GM19240 (cell line): ENCODE measurements at regions not wholly inside any gene's neighbourhood (a gene's known extent, or its start where the extent isn't known, plus 50 kb on each side); places are given as distances from the start of the nearest gene placed in this dataset.
"Not testable (repeated sequence)": the region's sequence is repeated elsewhere in the genome, so short reads cannot be mapped to it uniquely, and the experiment has no call there.

Experiments
- DNase-seq: peaks from one replicate; pipeline ENCODE4 v3.0.0; 2011; ENCODE audit warnings: low spot score; ENCODE audit not compliant: insufficient read length

DNA sequence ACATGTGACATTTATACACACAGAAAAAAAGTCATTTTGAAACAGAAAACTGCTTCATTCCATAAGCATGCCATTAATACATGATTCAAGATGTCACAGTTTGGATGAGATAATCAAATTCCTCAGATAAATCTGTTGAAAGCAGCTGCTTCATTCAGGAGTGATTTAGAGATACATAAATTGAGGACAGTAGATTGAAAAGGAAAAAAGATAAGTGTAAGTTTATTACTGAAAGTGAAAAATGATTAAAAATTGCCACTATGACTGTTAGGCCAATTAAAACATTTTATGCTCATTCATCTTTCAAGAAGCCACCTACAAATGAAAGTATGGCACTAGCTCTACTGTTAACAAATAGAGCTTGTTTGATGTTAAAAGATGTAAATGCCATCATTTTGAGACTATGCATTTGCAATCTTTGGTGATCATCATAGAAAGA, 136.9 kb upstream of the CDK6 start:
- no peak for DNase-seq

DNA sequence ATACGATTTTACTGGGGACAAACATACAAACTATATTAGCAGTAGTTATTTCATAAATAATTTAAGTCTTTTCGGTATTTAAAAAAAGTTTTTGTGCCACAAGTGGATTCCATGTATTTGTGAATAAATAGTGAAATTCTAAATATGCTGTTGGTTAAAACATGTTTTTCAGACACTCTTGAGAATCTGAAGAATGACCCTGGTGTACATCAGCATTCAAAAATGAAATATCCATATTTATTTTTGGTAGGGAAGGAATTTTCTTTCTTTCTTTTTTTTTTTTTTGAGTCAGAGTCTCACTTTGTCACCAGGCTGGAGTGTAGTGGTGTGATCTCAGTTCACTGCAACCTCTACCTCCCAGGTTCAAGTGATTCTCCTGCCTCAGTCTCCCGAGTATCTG, 136.1 kb upstream of the CDK6 start:
- no peak for DNase-seq

DNA sequence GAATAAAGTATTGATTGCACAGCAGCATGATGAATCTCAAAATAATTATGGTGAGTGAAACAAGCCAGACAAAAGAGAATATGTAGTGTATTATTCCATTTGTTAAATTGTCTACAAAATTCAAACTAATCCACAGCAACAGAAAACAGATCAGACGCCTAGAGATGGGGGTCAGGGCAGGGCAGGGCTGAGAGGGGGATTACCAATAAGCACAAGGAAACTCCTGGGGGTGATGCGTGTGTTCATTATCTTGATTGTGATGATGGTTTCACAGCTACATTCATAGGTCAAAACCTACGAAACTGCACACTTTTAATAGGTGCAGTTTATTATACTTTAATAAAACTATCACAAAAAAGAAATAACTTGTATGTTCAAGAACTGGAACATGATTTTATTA, 132.7 kb upstream of the CDK6 start:
- DNase-seq = no peak

DNA sequence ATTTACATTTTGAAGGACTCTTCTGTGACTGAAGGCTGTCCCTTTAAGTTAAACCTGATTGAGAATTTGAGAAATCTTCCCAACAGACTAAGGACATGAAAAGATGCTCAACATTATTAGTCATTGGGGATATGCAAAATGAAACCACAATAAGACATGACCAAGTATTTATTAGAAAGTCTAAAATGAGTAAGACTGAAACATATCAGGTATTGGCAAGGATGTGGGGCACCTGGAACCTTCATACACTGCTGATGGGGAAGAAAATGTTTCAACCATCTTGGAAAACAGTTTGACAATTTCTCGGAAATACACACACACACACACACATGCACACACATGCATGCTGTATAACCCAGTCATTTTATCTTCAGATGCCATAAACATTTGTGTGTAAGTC, 132.1 kb upstream of the CDK6 start:
- no peak for DNase-seq

DNA sequence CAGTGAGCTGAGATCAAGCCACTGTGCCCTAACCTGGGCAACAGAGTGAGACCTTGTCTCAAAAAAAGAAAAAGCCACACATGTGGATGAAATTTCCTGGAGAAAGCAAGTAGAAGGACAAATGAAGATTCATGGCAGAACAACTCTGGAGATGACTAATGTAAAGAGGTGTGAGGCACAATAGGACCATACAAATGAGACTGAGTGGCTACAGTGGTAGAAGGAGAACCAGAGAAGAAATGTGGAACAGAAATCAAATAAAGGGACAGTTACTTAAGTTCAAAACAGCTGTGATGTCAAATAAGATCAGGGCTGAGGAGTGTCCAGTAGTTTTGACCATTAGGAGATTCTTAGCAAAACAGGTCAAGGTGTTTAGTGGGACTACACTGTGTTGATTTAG, 130.9 kb upstream of the CDK6 start:
- DNase-seq = no peak

DNA sequence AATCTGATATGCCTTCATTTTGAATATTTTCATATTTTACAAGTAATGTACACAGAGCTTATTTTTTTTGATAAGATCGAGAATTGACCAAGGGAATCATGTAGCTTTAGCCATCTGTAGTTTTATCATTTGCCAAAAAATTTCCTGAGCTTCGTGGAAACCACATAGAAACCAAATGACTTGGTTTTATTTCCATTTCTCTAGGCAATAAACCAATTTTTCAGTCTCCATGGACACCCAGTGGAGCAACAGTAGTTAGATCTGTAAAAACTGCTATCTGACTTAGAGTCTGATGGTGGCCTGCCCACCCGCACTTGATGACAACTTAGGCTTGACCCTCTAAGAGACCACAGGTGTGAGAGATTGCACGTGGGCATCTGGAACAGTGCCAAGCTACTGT, 127.8 kb upstream of the CDK6 start:
- DNase-seq = no peak

DNA sequence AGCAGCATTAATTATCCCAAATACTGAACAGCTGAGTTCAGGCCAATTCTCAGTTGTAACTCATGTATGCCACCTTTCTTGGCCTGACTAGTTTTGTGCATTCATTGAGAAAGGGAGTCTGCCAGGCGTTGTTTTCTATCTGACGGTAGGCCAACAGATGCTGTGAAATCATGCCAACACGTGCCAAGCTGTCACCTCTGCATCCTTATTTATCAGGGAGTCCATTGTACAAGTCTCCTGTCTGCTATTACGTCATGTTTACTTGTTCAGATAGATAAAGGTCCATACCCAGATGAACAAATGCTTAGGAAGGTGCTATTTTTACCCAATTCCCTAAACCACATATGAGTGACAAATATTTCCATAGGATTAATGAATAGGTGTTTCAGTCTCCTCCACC, 127.2 kb upstream of the CDK6 start:
- DNase-seq = no peak

DNA sequence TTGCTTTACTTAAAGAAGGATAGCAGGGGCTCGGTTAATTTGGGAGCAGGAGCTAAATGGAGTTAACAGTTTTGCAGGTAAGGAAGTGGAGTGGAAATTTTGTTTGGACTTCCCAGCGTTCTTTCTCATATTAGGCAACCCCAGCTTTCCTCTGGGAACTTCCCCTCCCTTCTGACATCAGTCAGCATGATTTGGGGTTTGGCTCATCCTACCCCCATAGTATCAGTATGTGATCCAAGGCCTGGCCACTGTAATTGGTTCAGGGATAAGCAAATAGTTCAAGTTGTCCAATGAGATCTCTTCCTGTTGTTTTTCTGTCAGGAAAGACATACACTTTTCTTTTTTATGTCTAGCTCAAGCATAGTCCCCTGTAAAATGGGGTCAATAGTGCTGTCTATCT, 125.6 kb upstream of the CDK6 start:
- no peak for DNase-seq

DNA sequence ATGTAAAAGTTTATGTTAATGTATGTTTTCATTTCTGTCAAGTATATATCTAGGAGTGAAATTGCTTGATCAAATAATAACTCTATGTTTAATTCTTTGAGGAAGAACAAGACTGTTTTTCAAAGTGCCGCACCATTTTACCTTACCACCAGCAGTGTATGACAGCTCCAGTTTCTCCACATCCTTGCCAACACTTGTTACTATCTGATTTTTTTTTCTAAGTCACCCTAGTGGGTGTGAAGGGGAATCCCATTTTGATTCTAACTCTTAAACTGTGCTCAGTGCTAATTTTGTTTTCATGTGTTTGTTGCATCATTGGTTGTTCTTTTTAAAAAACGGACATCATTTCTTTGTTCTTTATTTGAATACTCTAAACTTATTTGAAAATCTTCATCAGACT, 120.2 kb upstream of the CDK6 start:
- DNase-seq = no peak

DNA sequence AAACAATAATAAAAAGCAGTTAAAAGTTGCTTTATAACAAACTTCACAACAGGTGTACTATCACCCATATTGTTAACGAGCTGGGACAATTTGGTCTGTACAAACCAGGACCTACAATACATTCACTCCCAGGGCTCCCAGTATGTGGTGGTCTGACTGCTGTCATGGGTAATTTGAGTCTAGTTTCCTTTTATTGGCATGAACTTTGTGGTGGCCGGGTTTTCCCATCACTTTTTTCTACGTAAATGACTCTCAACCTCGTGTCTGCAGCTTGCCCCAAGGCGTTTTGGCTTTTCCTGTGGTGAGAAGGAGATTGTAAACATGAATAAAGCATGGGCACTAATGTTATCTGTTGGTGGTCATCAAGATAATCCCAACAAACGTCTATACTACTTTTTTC, 118.7 kb upstream of the CDK6 start:
- DNase-seq = no peak

DNA sequence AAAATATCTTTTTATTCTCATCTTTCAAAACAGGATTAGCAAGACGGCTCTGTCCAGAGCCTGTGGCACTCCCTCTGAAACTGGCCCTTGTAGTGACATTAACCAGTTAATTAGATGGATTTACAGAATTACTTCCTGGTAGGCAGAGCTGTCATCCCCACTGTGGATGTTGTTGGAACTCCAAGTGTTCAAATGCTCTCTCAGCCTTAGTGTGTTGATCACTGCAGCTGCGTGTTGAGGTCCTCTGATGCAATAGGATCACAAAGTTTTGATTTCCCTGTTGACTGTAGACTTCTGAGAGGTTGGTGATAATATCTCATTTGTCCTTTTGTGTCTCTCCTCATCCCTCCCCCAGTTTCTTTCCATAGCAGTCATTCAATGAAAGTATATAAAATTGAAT, 117.3 kb upstream of the CDK6 start:
- no peak for DNase-seq

DNA sequence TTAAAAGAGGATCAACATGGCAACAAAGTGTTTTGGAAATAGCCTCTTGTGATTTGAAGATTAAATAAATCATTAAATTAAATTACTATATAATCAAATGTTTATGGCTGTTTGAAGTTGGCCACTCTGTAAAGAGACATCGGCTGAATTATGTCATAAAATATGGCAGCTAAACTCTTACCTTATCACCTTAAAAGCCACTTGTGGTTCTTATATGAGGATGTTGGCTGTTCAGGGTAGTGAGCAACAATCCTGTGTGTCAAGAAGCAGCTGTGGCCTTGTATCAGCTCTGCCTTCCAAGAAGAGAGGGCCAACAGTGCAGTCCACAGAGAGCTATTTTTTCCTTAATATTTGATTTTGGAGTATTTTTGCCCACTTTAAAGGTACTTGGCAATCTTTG, 113.4 kb upstream of the CDK6 start:
- DNase-seq = no peak

DNA sequence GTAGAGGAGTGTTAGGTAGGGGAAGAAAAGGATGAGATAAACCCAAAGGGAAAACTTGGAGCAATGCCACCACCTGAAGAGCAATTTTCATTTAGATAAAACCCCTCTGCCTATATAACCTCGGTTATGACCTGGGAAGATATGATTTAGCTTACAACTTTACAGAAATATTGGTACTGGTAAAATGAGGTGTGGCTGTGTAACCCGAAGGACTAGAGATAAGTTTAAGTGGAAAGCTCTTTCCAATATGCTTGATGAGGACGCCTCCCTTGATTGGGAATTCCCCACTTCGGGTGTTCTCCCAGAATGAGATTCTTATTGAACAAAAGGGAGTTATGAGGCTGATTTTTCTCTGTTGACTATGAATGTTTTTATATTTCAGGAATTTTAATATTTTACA, 109.5 kb upstream of the CDK6 start:
- no peak for DNase-seq

DNA sequence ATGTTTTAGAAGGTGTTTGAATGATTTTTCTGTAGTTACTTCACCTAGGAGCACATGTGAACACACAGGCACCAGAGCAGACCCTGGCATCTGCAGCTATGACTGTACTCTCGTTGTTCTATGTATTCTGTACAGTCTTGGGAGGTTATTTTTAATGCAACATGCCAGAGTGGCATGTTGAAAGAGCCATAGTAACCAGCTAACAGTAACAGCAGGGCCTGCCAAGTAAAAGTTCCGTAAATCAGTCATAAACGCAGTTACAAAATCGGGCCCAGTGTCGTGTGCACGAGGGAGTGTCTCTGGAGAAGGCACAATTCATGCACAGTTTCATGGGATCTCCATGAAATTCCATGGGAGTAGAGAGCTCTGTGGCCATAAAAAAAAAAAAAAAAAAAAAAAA, 108.3 kb upstream of the CDK6 start:
- DNase-seq = no peak

DNA sequence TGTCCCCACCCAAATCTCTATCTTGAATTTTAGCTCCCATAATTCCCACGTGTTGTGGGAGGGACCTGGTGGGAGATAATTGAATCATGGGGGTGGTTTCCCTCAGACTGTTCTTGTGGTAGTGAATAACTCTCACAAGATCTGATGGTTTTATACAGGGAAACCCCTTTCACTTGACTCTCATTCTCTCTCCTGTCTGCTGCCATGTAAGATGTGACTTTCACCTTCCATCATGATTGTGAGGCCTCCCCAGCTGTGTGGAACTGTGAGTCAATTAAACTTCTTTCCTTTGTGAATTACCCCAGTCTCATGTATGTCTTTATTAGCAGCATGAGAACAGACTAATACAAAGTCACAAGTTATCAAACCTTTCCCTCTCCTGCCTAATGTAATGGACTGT, 106.3 kb upstream of the CDK6 start:
- not testable (repeated sequence) for DNase-seq

DNA sequence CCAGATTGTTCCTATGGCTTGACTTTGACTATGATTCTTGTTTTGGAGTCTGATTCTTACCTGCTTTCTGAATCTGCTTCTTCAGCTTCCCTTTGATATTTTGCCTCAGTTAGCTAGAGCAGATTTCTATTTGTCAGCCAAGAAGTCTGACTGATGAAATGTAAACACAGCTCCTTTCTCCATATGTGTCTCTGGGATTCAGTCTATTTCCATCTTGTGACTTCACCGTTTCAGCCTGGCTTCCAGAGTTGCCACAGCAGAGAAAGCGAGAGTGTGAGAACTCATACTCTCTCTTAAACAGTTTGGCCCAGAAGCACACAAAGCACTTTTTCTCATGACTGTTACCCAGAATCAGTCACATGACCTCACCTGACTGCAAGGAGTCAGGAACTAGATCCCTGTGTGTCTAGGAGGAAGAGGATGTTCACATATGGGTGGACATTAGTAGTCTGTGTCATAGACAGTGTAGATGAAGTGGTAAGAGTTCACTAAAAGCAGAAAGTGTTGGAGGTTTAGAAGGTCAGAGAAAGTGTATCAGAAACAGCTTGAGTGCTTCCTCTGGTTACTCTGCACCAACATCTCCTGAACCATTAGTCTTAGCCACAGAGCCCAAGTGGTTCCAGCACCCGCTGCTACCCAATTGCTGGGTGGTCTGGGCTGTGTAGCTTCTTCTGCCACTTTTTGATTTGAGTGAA, 103.4 kb upstream of the CDK6 start:
- no peak for DNase-seq

DNA sequence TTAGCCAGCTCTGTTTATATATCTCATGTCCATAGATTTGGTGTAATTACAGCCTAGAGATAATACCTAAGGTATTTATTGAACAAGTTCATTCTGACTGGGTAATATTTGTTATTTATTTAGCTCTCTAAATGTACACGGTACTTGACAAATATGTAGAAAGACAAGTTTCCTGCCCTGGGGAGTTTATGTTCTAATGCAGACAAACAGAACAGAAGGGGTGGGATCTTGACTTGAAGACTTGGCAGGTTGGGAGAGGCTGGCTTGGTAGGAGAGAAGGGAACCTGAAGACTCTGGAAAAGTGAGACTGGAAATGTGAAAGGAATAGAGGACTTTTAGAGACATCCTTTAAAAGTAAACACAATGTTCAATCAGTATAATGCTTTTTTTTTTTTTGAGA, 97.7 kb upstream of the CDK6 start:
- DNase-seq = no peak

DNA sequence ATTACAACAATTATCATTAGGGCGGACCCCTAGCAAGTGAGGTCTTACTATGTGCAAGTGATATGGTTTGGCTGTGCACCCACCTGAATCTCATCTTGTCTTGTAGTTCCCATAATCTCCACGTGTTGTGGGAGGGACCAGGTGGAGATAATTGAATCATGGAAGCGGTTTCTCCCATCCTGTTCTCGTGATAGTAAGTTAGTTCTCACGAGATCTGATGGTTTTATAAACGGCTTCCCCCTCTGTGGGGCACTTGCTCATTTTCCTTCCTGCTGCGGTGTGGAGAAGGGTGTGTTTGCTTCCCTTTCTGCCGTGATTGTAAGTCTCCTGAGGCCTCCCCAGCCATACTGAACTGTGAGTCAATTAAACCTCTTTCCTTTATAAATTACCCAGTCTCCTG, 96.1 kb upstream of the CDK6 start:
- DNase-seq = no peak

DNA sequence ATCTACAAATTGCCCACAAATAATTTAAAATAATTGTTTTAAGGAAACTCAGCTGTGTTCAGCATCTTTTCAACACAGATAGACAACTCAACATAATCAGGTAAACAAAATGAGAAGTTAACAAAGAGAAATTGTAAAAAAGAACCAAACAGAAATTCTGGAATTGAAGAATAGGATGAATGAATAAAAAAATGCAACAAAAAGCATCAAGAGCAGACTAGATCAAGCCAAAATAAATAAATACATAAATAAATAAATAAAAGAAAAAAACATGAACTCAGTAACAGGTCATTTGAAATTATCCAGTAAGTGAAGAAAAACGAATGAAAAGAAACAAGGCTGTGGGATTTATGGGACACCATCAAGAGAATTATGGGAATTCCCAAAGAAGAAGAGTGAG, 94.0 kb upstream of the CDK6 start:
- DNase-seq = no peak

DNA sequence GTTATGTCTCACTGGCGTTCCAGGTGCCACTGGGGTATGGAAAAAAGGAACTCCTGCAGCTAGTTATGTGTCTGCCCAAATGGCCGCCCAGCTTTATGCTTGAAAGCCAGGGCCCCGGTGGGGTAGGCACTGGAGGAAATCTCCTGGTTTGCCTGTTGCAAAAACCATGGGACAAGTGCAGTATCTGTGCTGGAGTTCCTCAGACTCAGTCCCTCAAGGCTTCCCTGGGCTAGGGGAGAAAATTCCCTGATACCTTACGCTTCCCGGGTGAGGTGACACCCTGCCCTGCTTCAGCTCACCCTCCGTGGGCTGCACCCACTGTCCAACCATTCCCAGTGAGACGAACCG, 90.3 kb upstream of the CDK6 start:
- DNase-seq = no peak

DNA sequence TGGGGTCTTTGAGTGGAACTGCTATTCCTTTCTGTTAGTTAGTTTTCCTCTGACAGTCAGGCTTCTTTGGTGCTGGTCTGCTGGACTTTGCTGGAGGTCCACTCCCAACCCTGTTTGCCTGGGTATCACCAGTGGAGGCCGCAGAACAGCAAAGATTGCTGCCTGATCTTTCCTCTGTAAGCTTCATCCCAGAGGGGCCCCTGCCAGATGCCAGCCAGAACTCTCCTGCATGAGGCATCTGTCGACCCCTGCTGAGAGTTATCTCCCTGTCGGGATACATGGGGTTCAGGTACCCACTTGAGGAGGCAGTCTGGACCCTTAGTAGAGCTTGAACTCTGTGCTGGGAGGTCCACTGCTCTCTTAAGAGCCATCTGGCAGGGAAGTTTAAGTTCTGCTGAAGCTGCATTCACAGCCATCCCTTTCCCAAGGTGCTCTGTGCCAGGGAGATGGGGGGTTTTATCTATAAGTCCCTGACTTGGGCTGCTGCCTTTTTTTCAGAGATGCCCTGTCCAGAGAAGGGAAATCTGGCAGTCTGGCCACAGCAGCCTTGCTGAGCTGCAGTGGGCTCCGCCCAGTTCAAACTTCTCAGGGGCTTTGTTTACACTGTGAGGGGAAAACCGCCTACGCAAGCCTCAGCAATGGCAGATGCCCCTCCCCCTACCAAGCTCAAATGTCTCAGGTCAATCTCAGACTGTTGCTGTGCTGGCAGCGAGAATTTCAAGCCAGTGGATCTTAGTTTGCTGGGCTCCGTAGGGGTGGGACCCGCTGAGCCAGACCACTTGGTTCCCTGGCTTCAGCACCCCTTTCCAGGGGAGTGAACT, 89.7 kb upstream of the CDK6 start:
- no peak for DNase-seq

DNA sequence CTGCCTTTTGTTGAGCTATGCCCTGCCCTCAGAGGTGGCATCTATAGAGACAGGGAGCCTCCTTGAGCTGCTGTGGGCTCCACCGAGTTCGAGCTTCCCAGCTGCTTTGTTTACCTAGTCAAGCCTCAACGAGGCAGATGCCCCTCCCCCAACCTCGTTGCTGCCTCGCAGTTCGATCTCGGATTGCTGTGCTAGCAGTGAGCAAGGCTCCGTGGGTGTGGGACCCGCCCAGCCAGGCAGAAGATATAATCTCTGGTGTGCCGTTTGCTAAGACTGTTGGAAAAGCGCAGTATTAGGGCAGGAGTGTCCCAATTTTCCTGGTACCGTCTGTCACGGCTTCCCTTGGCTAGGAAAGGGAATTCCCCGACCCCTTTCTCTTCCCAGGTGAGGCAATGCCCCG, 88.4 kb upstream of the CDK6 start:
- no peak for DNase-seq

DNA sequence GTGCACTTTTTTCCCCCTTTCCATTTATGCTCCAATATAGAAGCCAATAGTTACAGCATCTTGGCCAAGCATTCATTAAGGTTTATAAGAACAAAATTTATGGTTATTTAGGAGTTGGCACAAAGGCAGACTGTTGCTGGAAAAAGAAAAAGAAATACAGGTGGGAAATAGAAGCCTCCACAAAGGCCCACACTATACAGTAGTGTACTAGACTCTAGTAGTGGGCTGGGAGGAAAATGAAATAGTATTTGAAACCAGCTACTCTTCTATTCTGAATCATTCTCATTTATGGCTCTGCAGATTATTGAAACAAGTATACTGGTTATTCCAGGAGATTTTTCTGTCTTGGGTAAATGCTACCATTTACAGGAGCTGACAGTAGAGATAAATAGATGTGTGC, 80.9 kb upstream of the CDK6 start:
- no peak for DNase-seq
